ENCODE measurements at regions not wholly inside any gene's neighbourhood (a gene's known extent, or its start where the extent isn't known, plus 50 kb on each side); places are given as distances from the start of the nearest gene placed in this dataset.

GRCh38 chr7:112603673-112604072 is 122.9 kb downstream of the LSMEM1 start:
- H3K79me2 ChIP-seq (ENCODE audit: insufficient read depth, low read length) = no peaks in the 10 kb centered on the region
- intact Hi-C loops (cut with micrococcal nuclease) = no loop called here
- H3K27ac ChIP-seq (ENCODE audit: low read depth, low read length) = no peak overlapping the region
- no peaks in the 10 kb centered on the region for H3K9me2 ChIP-seq (ENCODE audit: insufficient read depth)
- no peaks in the 10 kb centered on the region for H3K9me3 ChIP-seq (ENCODE audit: control insufficient read depth in 1 of 2, insufficient read depth in 1 of 2, low read depth in 1 of 2, low read length in 2 of 2)
- no peaks in the 10 kb centered on the region for H3K36me3 ChIP-seq (ENCODE audit: control insufficient read depth in 1 of 2, insufficient read depth in 2 of 2, low read length in 2 of 2)
- ChIA-PET CTCF (no interaction called here), POLR2A (no interaction called here), RAD21 (ENCODE audit: low non-redundant PET in 1 of 2, low total read pairs in 2 of 2, uncharacterized antibody in 2 of 2, unreplicated experiment in 2 of 2) (no interaction called here)
- no peaks in the 10 kb centered on the region for H3K27me3 ChIP-seq (ENCODE audit: insufficient read depth, low read length)
- BruUV-seq (replicated peaks) = no TSS peak
- ATAC-seq (no peak), DNase-seq (ENCODE audit: low read depth, low spot score) (no peak)
- H3K4me2 ChIP-seq (ENCODE audit: low read length) = no peak overlapping the region
- no peaks in the 10 kb centered on the region for H3K4me1 ChIP-seq (ENCODE audit: control insufficient read depth in 1 of 2, insufficient read depth in 2 of 2, low read length in 2 of 2)
- no peak overlapping the region for H3K4me3 ChIP-seq (replicated peaks in 1 of 2; ENCODE audit: low read depth in 1 of 2, low read length in 2 of 2)
- no peak overlapping the region for H3K9ac ChIP-seq (ENCODE audit: low read length)
- no peak for TF ChIP-seq SRF (IDR thresholded peaks at IDR 0.05; ENCODE audit: low read depth)
- H2AFZ ChIP-seq (ENCODE audit: low read depth, low read length, poor library complexity, severe bottlenecking) = no peak overlapping the region
- H4K20me1 ChIP-seq (ENCODE audit: insufficient read depth) = no peaks in the 10 kb centered on the region

- no peaks in the 10 kb centered on the region for H4K20me1 ChIP-seq (ENCODE audit: insufficient read depth)
- no peak overlapping the region for H3K9ac ChIP-seq (ENCODE audit: low read length)
- H3K27ac ChIP-seq (ENCODE audit: low read depth, low read length) = no peak overlapping the region
- no peaks in the 10 kb centered on the region for H3K9me3 ChIP-seq (ENCODE audit: control insufficient read depth in 1 of 2, insufficient read depth in 1 of 2, low read depth in 1 of 2, low read length in 2 of 2)
- H3K79me2 ChIP-seq (ENCODE audit: insufficient read depth, low read length) = no peaks in the 10 kb centered on the region
- BruUV-seq (replicated peaks) = no TSS peak
- ATAC-seq = no peak
- ChIA-PET POLR2A (no interaction called here), CTCF (no interaction called here), RAD21 (ENCODE audit: low non-redundant PET in 1 of 2, low total read pairs in 2 of 2, uncharacterized antibody in 2 of 2, unreplicated experiment in 2 of 2) (no interaction called here)
- no peaks in the 10 kb centered on the region for H3K4me1 ChIP-seq (ENCODE audit: control insufficient read depth in 1 of 2, insufficient read depth in 2 of 2, low read length in 2 of 2)
- DNase-seq (ENCODE audit: low read depth, low spot score) = no peak
- TF ChIP-seq POLR2AphosphoS5 (IDR thresholded peaks at IDR 0.05; ENCODE audit: low read depth, low read length) (no peak), SRF (IDR thresholded peaks at IDR 0.05; ENCODE audit: low read depth) (no peak), CBX3 (IDR thresholded peaks at IDR 0.05; ENCODE audit: low read depth) (no peak), MAX (IDR thresholded peaks at IDR 0.05) (no peak), TCF7L2 (IDR thresholded peaks at IDR 0.05; ENCODE audit: borderline replicate concordance, extremely low read depth, insufficient read depth, insufficient read length) (no peak), EGR1 (IDR thresholded peaks at IDR 0.05; ENCODE audit: low read depth) (no peak), ZFX (IDR thresholded peaks at IDR 0.05) (no peak), ELF1 (IDR thresholded peaks at IDR 0.05; ENCODE audit: borderline replicate concordance, low read depth) (no peak), RAD21 (IDR thresholded peaks at IDR 0.05; ENCODE audit: low read depth) (no peak), CTCF (IDR thresholded peaks at IDR 0.05 in 2 of 3, conservative IDR thresholded peaks at IDR 0.05 in 1 of 3; ENCODE audit: borderline replicate concordance in 1 of 3, insufficient read depth in 1 of 3, low read depth in 2 of 3, low read length in 2 of 3) (no peak), FOSL1 (IDR thresholded peaks at IDR 0.05; ENCODE audit: low read depth) (no peak), REST (IDR thresholded peaks at IDR 0.05; ENCODE audit: low read depth) (no peak), SIN3A (IDR thresholded peaks at IDR 0.05; ENCODE audit: low read depth) (no peak)
- H3K4me3 ChIP-seq (replicated peaks in 1 of 2; ENCODE audit: low read depth in 1 of 2, low read length in 2 of 2) = no peak overlapping the region
- H3K9me2 ChIP-seq (ENCODE audit: insufficient read depth) = no peaks in the 10 kb centered on the region
- H3K27me3 ChIP-seq (ENCODE audit: insufficient read depth, low read length) = no peaks in the 10 kb centered on the region
- intact Hi-C loops (cut with micrococcal nuclease) = no loop called here
- H3K36me3 ChIP-seq (ENCODE audit: control insufficient read depth in 1 of 2, insufficient read depth in 2 of 2, low read length in 2 of 2) = no peaks in the 10 kb centered on the region
- no peak overlapping the region for H3K4me2 ChIP-seq (ENCODE audit: low read length)
- no peak overlapping the region for H2AFZ ChIP-seq (ENCODE audit: low read depth, low read length, poor library complexity, severe bottlenecking)
Measured at GRCh38 chr7:112610636-112611035, 129.8 kb downstream of the LSMEM1 start.
